Activated CD4-positive, alpha-beta T cell treated with anti-CD3 and anti-CD28 coated beads, Interleukin-2, amount 50 U/mL, for 1 hour (primary cell): ENCODE measurements at regions not wholly inside any gene's neighbourhood (a gene's known extent, or its start where the extent isn't known, plus 50 kb on each side); places are given as distances from the start of the nearest gene placed in this dataset.
"Not testable (repeated sequence)": the region's sequence is repeated elsewhere in the genome, so short reads cannot be mapped to it uniquely, and the experiment has no call there.

Experiments
- DNase-seq: peaks from one replicate; pipeline ENCODE4 v3.0.0-alpha.2; 2020

DNA sequence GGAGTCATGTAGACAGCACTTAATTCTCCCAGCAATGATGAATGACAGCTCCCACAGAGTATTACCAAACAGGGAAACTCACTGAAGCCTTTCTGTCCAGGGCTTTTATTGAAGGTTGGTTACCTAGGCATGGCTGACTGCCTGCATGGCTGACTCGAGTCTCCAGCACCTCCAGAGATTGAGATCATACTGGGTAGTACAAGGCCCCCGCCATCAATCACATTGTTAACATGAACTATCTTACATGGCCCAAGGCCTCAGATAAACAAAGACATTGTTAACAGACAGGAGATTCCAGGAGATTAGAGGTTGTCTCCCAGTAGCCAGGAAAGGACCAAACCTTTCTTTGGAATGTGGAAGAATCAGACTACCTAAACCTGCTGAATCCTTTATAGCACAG, 128.3 kb upstream of the LSM14A start:
- DNase-seq = no peak

DNA sequence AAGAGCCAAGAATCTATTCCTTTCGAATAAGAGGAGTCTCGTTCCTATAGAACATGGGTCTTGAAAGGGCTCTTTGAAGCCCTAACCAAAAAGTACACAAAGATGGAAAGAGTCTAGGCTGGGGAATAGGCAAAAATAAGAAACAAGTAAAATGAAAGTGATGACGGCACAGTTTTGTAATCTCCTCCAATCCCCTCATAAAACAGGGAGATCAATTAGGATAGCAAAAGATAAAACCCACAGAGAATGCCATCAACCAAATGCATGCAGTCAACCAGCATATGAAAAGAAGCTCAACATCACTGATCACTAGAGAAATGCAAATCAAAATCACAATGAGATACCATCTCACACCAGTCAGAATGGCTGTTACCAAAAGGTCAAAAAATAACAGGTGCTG, 122.4 kb upstream of the LSM14A start:
- no peak for DNase-seq

DNA sequence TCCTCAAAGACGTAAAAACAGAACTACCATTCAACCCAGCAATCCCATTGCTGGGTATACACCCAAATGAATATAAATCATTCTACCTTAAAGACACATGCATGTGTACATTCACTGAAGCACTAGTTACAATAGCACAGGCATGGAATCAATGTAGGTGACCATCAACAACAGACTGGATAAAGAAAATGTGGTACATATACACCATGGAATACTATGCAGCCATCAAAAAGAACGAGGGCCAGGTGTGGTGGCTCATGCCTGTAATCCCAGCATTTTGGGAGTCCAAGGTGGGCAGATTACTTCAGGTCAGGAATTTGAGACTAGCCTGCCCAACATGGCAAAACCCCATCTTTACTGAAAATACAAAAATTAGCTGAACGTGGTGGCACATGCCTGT, 121.9 kb upstream of the LSM14A start:
- DNase-seq = not testable (repeated sequence)

DNA sequence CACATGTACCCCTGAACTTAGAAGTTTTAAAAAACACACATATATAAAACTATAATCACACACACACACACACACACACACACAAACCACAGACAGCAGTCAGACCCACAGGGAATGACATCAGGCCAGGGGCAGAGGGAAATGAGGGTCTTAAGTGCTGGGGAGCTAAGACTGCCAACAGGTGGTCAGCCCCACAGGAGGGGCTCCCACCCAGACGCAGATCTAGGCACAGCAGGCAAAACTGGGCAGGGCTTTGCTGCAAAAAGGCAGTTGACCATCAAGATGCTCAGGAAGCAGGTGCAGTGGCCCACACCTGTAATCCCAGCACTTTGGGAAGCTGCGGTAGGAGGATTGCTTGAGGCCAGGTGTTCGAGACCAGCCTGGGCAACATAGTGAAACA, 121.0 kb upstream of the LSM14A start:
- DNase-seq = no peak

DNA sequence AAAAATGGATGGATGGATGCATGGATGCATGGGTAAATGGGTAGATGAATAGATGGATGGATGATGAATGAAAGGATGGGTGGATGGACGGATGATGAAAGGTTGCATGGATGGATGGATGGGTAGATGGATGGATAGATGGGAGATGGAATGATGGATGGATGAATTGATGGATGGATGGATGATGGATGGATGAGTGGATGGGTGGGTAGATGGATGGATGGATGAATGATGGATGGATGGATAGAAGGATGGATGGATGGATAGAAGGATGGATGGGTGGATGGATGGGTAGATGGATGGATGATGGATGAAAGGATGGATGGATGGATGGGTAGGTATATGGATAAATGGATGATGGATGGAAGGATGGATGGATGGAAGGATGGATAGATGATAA, 115.1 kb upstream of the LSM14A start:
- DNase-seq = no peak

DNA sequence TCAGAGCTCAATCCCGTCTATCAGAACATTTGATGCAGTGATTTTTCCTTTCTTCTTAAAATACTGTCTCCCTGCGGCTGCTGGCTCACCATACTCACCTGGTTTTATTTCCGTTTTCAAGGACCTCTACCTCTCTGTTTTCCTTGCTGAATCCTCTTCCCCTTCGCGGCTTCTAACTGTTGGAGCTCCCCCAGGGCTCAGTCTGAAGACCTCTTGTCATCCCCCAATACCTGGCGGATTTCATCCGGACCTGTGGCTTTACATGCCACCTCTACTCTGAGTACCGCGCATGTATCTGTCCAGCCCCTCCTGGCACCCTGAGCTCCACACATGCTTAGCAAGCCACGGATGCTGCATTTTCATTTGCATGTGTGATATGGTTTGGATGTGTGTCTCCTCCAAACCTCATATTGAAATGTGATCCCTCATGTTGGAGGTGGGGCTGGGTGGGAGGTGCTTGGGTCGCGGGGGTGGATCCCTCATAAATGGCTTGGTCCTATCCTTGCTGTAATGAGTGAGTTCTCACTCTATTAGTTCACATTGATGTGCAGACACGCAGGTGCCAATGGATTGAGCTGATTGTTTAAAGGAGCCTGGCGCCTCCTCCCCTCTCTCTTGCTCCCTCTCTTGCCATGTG, 106.2 kb upstream of the LSM14A start:
- DNase-seq = no peak

DNA sequence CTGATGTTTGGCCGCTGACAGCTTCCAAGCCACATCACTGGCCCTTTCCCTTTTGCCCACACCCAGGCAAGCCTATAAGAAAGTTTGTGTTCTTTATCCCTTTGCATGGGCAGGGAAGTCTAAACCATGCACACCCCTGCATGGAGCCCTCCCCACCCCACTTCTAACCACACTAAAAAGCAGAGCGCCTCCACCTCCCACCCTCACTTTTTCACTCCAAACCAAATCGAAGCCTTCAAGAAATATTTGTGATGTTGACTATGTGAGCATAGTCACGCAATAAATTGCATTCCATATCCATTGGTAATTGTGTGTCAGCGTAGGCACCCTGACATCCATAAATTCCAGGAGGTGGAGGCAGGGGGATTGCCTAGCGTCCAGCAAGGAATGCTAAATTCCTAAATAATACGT, 104.4 kb upstream of the LSM14A start:
- DNase-seq = no peak

DNA sequence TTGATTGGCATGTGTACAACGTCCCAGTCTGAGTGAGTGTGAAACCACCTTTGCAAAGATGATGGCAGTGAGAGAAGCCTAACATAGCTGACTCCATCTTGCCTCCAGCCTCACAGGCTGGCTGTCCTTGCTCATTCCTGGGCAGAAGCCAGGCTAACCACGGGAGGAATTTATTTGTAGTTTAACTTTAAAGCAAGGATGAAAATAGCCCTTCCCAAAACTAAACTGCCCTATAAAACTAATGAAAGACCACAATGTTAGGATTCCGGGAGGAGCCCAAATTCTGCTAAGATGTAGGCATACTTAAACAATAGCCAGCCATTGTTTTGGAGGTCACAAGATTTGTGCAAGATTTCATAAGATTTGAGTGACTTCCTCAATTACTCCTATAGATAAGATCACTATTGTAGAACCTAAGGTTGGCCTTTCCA, 96.6 kb upstream of the LSM14A start:
- DNase-seq = no peak

DNA sequence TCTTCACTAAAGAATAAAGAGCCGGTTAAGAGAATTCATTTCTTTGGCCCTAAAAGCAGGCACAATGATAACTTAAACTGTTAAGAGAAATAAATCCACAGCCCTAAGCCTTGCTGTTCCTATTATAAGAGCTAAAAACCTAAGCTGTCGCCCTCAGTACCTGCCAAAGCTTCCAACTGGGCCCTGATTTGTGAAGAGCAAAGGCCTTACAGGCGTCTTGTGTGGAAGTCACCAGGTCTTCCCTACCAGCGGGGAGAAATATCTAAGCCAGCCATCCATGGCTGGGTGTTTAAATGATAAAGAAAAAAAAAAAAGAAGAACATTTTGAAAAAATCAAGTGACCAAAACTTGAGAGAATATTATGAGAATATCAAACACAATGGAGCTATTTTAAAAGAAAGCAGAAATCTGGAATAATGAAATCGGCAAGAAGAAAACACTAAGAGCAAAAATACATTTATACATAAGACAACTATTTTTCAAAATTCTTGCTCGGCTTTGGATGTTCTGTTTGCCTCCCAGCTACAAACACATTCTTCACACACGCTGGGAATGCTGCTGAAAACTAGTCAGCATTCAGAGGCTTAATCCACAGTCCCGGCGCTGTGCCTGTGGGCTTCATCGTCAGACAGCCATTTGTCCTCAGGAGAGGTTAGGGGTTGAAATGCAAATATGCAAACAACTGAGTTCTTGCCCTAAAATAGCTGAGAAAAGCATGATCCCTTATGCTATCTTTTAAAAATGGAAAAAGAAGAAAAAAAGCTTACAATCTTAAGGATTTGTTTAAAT, 89.8 kb upstream of the LSM14A start:
- no peak for DNase-seq

DNA sequence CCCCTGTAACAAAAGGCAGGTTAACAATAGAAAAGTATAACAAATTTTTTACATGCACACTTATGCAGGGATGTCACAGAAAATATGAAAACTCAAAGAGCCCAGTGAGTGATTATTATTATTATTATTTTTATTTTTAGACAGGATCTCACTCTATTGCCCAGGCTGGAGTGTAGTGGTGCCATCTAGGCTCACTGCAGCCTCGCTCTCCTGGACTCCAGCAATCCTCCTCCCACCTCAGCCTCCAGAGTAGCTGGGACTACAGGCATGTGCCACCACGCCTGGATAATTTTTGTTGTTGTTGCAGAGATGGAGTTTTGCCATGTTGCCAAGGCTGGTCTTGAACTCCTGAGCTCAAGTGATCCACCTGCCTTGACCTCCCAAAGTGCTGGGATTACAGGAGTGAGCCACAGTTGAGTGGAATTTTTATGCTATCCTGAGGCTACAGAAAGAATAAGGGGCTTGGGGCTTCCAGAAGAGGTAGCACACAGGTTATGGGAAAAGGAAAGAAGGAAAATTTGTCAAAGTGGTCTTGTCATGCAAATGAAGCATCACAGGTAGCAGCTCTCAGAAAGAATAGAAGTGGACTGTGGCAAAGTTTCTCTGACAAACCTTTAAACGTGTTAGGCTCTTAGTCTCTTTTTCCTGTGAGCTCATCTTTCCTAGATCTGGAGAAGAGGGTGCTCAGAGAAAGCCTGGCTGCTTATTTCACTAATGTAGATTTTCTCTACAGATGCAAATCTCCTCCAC, 87.7 kb upstream of the LSM14A start:
- DNase-seq = no peak

DNA sequence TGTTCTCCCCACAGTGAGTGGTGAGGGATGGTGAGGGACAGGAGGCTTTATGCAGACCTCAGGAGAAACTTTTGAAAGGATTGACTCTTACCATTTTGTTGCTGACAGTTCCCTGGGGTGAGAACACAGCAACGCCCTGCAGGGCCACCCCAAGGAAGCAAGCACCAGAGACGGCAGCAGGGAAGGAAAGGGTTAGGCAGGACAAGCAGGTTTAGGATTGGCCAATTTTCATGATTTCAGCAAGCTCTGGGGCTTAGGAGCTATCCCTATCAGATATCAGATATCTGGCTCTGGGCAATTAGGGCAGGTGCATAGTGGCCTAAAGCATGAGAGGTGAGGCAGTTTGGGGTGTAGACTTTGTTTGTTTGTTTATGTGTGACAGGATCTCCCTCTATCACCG, 87.0 kb upstream of the LSM14A start:
- DNase-seq = no peak

DNA sequence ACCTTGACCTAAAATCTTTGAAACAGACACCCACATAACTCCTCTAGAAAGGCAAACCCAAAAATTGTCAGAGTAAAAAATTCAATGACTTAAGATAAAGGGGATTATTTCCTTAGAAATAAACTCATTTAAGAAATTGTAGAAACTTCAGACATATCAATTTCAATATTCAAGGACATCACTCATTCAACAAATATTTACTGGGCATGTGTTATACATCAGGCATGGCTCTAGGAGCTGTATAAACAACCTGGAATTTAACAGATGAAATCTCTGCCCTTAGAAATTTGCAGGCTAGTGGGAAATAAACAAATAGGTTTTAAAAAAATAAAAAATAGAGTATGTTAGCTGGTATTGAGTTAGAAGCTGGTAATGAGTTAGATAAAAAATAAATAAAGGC, 84.0 kb upstream of the LSM14A start:
- no peak for DNase-seq

DNA sequence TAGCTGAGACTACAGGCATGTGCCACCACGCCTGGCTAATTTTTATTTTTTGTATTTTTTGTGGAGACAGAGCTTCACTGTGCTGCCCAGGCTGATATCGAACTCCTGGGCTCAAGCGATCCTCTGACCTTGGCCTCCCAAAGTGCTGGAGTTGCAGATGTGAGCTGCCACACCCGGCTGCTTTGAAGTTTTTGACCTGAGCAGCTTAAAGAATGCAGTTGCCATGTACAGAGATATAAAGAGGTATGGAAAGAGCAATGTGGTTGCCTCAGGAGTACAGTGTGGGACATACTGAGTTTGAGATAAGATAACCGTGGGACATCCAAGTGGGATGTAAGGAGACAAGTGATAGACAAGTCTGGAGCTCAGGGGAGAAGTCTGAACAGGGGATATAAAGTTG, 82.7 kb upstream of the LSM14A start:
- DNase-seq = no peak

DNA sequence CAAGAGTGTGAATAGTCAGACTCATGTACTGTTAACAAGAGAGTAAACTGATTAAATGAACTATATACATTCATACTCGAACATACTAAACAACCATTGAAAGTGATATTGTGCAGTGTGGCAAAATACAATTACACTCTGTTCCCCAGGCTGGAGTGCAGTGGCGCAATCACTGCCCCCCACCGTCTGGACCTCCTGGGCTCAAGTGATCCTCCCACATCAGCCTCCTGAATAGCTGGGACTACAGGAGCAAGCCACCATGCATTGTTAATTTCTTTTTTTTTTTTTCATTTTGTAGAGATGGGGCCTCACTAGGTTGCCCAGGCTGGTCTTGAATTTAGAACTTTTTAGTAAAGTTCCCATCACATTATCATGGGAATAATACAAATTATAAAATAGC, 77.3 kb upstream of the LSM14A start:
- no peak for DNase-seq

DNA sequence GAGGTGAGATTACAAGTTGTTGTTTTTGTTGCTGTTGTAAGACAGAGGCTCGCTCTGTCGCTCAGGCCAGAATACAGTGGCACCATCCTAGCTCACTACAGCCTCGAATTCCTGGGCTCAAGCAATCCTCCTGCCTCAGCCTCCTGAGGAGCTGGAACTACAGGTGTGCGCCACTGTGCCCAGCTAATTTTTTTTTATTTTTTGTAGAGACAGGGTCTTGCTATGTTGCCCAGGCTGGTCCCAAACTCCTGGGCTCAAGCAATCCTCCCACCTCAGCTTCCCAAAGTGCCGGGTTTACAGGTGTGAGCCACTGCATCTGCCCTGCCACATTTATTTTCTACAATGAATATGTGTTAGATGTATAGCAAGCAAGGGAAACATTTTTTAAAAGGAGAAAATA, 76.9 kb upstream of the LSM14A start:
- not testable (repeated sequence) for DNase-seq

DNA sequence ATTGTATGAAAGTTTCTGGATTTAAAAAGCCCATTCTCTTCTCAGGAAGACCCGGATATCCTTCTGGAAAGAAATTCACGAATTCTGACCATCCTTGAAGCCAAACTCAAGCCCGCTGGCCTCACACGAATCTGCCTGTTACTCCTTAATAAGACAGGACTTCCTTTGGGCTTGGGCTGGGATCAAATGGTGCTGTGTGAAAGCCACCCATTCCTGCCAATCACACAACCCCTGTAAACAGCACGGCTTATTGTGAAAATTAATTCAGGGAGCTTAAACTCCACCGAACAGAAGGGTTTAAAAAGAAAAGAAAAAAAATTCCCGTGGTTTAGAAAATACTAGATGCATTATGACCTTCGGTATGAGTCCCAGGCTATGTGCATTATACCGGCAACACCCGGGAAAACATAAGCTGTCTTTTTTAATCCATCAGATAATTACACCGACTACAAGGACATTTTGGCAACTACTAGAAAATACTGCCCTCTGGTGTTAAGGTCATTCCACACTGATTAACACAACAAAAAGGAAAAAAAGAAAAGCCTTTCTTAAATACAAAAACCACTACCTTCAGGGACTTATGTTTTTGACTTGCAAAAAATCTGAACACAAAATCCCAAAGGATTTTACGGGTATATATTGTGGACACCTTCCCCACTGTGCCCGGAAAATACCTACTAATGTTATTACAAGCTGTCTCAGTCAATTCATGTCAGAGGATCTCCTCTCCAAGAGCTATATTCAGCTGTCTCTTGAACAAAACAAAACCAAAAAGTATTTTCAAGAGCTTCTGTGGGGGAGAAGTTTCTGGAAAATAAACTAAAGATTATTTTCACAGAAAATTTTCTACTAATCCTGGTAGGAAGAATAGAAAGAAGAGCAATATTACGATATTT, 76.0 kb upstream of the LSM14A start:
- DNase-seq = no peak

DNA sequence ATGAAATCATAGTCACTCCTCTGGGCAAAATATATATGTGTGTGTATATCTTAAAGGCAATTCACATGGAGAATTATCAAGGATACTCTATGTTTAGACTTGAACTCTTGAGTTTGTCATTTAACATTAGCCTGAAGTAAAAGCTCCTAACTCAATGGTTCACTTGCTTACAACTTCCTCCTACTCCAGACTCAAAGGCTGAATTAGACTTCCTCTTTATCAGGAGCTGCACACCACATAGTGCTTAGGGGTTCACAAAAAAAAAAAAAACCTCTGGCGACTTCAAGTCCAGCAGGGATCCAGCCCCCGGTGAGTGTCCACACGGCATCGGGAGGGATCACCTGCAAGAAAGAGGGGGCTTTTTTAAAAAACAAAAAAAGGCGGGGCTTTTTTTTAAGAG, 68.2 kb upstream of the LSM14A start:
- DNase-seq = no peak

DNA sequence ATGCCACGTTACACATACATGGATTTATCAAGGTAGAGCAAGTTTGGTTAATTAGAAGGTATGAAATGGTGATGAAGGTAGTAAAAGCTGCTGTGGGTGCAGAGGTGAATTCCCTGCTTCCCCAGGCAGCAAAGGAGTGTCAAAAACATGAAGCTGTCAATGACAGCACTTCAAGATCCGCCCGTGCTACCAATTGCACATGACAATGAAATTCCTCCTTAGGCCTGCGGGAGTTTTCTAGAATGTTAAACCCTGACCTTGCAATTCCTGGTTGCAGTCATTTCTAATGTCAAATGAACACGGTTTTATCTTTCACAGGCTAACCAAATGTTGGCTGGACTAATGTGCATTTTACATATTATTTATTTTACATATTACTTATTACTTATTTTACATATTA, 67.7 kb upstream of the LSM14A start:
- DNase-seq = no peak

DNA sequence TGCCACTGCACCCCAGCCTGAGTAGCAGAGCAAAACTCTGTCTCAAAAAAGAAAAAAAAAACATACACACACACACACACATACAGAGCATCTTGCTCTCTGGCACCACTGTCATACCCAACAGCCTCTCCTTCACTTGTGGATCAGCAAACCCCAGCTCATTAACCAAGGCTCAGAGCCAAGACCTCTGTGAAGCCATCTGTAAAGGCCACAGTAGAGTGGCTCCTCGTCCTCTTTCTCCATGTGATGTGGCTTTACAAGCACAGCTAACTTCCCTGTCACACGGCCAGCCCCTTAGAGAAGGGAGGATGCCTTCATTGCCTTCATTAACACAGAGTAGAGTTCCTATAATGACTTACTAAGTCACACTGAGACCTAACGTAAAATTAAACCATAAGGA, 62.7 kb upstream of the LSM14A start:
- no peak for DNase-seq

DNA sequence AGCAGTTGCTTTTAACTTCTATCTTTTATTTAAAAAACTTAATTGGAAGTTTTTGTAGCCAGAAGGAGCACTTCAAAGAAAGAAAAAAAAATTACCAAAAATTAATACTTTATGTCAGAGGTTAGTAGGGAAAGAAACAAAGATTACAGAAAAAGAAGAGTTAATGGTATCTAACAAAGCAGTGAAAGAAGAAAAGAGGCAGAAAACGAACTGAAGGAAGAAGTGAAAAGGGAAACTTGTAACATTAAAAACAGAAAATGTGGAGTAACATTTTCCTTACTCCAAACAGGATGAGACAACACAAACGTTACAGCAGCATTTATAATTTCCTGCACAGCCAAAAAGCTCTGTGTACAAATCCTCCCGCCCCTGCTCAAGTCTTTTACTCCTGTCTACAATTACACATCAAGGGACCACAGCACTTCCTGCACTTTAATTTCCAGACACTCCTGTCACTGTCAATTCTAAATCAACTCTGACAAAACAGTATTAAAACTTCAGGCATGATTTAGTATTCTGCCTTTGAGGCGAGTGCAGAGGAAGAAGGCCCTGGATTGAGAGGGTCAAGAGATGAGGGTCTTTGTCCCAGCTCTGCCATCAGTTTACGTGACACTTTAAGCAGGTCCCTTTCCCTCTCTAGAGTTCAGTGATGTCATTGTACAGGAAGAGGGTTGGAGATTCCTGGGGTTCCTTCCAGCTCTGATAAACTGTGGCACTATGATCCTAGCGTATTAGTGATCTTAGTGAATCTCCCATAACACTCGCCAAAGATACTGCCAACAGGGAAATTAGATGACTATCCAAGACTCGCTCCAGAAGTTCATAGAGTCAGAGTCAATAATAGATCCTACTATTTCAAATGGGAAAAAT, 53.2 kb upstream of the LSM14A start:
- no peak for DNase-seq

DNA sequence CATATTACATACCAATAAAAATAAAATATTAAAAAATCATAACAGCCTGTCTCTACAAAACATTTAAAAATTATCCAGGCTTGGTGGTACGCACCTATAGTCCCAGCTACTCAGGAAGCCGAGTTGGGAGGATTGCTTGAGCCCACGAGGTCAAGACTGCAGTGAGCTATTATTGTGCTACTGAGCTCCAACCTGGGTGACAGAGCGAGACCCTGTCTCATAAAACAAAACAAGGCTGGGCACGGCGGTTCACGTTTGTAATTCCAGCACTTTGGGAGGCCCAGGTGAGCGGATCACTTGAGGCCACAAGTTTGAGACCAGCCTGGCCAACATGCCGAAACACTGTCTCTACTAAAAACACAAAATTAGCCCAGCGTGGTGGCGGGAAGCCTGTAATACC, 52.2 kb upstream of the LSM14A start:
- no peak for DNase-seq
